Stimulated activated naive CD8-positive, alpha-beta T cell treated with anti-CD3 and anti-CD28 coated beads, Interleukin-15, Interleukin-2, amounts not matched to agents 100 ng/mL and 50 ng/mL, for 24 hours (primary cell): ENCODE measurements at regions not wholly inside any gene's neighbourhood (a gene's known extent, or its start where the extent isn't known, plus 50 kb on each side); places are given as distances from the start of the nearest gene placed in this dataset.

Source experiments
- H3K27ac Mint-ChIP-seq: one replicate; pipeline ENCODE4 v1.8.0; 2021; ENCODE audit warnings: mild to moderate bottlenecking, mixed read lengths
- H3K27me3 Mint-ChIP-seq: one replicate; pipeline ENCODE4 v1.8.0; 2021; ENCODE audit warnings: mixed read lengths
- H3K36me3 Mint-ChIP-seq: one replicate; pipeline ENCODE4 v1.8.0; 2021; ENCODE audit warnings: low read depth, mixed read lengths
- H3K4me1 Mint-ChIP-seq: one replicate; pipeline ENCODE4 v1.8.0; 2021; ENCODE audit warnings: low read depth, mixed read lengths
- H3K4me3 Mint-ChIP-seq: one replicate; pipeline ENCODE4 v1.8.0; 2021; ENCODE audit warnings: mild to moderate bottlenecking, mixed read lengths
- H3K9me3 Mint-ChIP-seq: one replicate; pipeline ENCODE4 v1.8.0; 2021; ENCODE audit warnings: mixed read lengths

- peaks cover 8% of the 10 kb centered on the region for H3K4me1 Mint-ChIP-seq
- no peaks in the 10 kb centered on the region for H3K9me3 Mint-ChIP-seq
- no peaks in the 10 kb centered on the region for H3K36me3 Mint-ChIP-seq
- no peak overlapping the region for H3K27ac Mint-ChIP-seq
- H3K4me3 Mint-ChIP-seq = no peak overlapping the region
- H3K27me3 Mint-ChIP-seq = peaks cover 5% of the 10 kb centered on the region
These were observed 216.3 kb upstream of the TLE3 start for GRCh38 chr15:70314018-70314354.

GRCh38 chr15:70313099-70314017, 215.6 kb upstream of the TLE3 start:
- H3K27me3 Mint-ChIP-seq = peaks cover 10% of the 10 kb centered on the region
- H3K27ac Mint-ChIP-seq = no peak overlapping the region
- no peaks in the 10 kb centered on the region for H3K36me3 Mint-ChIP-seq
- H3K4me1 Mint-ChIP-seq = peaks cover 7% of the 10 kb centered on the region
- no peaks in the 10 kb centered on the region for H3K9me3 Mint-ChIP-seq
- H3K4me3 Mint-ChIP-seq = no peak overlapping the region

GRCh38 chr15:70311821-70312220, 214.1 kb upstream of the TLE3 start:
- Mint-ChIP-seq H3K4me1 (peaks cover 14% of the 10 kb centered on the region), H3K4me3 (no peak overlapping the region), H3K27me3 (peaks cover 19% of the 10 kb centered on the region), H3K9me3 (no peaks in the 10 kb centered on the region), H3K27ac (no peak overlapping the region), H3K36me3 (no peaks in the 10 kb centered on the region)

- Mint-ChIP-seq H3K36me3 (no peaks in the 10 kb centered on the region), H3K9me3 (no peaks in the 10 kb centered on the region), H3K4me1 (peaks cover 14% of the 10 kb centered on the region), H3K27ac (no peak overlapping the region), H3K4me3 (no peak overlapping the region), H3K27me3 (peaks cover 21% of the 10 kb centered on the region)
These were observed 212.0 kb upstream of the TLE3 start for GRCh38 chr15:70309716-70310115.

GRCh38 chr15:70308735-70309434, 211.2 kb upstream of the TLE3 start:
- H3K4me1 Mint-ChIP-seq = peaks cover 14% of the 10 kb centered on the region
- H3K36me3 Mint-ChIP-seq = no peaks in the 10 kb centered on the region
- peaks cover 21% of the 10 kb centered on the region for H3K27me3 Mint-ChIP-seq
- H3K4me3 Mint-ChIP-seq = no peak overlapping the region
- H3K27ac Mint-ChIP-seq = peak overlapping the region; percentile 16
- no peaks in the 10 kb centered on the region for H3K9me3 Mint-ChIP-seq

GRCh38 chr15:70308011-70308734, 210.5 kb upstream of the TLE3 start:
- Mint-ChIP-seq H3K27ac (peak overlapping the region; percentile 69), H3K36me3 (no peaks in the 10 kb centered on the region), H3K9me3 (no peaks in the 10 kb centered on the region), H3K27me3 (peaks cover 21% of the 10 kb centered on the region), H3K4me3 (peak overlapping the region; percentile 14), H3K4me1 (peaks cover 14% of the 10 kb centered on the region)

- Mint-ChIP-seq H3K4me3 (no peak overlapping the region), H3K27ac (no peak overlapping the region), H3K36me3 (no peaks in the 10 kb centered on the region), H3K4me1 (peaks cover 14% of the 10 kb centered on the region), H3K9me3 (no peaks in the 10 kb centered on the region), H3K27me3 (peaks cover 21% of the 10 kb centered on the region)
These were observed 208.9 kb upstream of the TLE3 start for GRCh38 chr15:70306582-70306981.

- Mint-ChIP-seq H3K27me3 (peaks cover 19% of the 10 kb centered on the region), H3K4me3 (no peak overlapping the region), H3K36me3 (no peaks in the 10 kb centered on the region), H3K9me3 (no peaks in the 10 kb centered on the region), H3K27ac (no peak overlapping the region), H3K4me1 (peaks cover 17% of the 10 kb centered on the region)
These were observed 208.4 kb upstream of the TLE3 start for GRCh38 chr15:70306081-70306480.

- H3K27me3 Mint-ChIP-seq = peaks cover 16% of the 10 kb centered on the region
- no peaks in the 10 kb centered on the region for H3K9me3 Mint-ChIP-seq
- H3K27ac Mint-ChIP-seq = no peak overlapping the region
- H3K4me1 Mint-ChIP-seq = peaks cover 30% of the 10 kb centered on the region
- H3K4me3 Mint-ChIP-seq = no peak overlapping the region
- no peaks in the 10 kb centered on the region for H3K36me3 Mint-ChIP-seq
These were observed 206.3 kb upstream of the TLE3 start for GRCh38 chr15:70303981-70304380.

- Mint-ChIP-seq H3K36me3 (no peaks in the 10 kb centered on the region), H3K27ac (no peak overlapping the region), H3K27me3 (peaks cover 7% of the 10 kb centered on the region), H3K9me3 (no peaks in the 10 kb centered on the region), H3K4me3 (no peak overlapping the region), H3K4me1 (peaks cover 17% of the 10 kb centered on the region)
These were observed 204.6 kb upstream of the TLE3 start for GRCh38 chr15:70302360-70302759.

- Mint-ChIP-seq H3K4me1 (peaks cover 15% of the 10 kb centered on the region), H3K27ac (no peak overlapping the region), H3K36me3 (no peaks in the 10 kb centered on the region), H3K27me3 (no peaks in the 10 kb centered on the region), H3K4me3 (no peak overlapping the region), H3K9me3 (no peaks in the 10 kb centered on the region)
These were observed 203.7 kb upstream of the TLE3 start for GRCh38 chr15:70301396-70301795.

- Mint-ChIP-seq H3K4me1 (peaks cover 19% of the 10 kb centered on the region), H3K4me3 (no peak overlapping the region), H3K36me3 (no peaks in the 10 kb centered on the region), H3K27me3 (peaks cover 3% of the 10 kb centered on the region), H3K27ac (peak overlapping the region; percentile 67), H3K9me3 (no peaks in the 10 kb centered on the region)
These were observed 202.5 kb upstream of the TLE3 start for GRCh38 chr15:70299931-70300869.

GRCh38 chr15:70297465-70298058, 199.8 kb upstream of the TLE3 start:
- Mint-ChIP-seq H3K27me3 (peaks cover 3% of the 10 kb centered on the region), H3K4me3 (no peak overlapping the region), H3K27ac (no peak overlapping the region), H3K4me1 (peaks cover 19% of the 10 kb centered on the region), H3K9me3 (no peaks in the 10 kb centered on the region), H3K36me3 (no peaks in the 10 kb centered on the region)

GRCh38 chr15:70294731-70295305, 197.1 kb upstream of the TLE3 start:
- Mint-ChIP-seq H3K36me3 (no peaks in the 10 kb centered on the region), H3K27ac (no peak overlapping the region), H3K9me3 (no peaks in the 10 kb centered on the region), H3K4me1 (peaks cover 4% of the 10 kb centered on the region), H3K4me3 (no peak overlapping the region), H3K27me3 (peaks cover 3% of the 10 kb centered on the region)
